Upper lobe of left lung (tissue), 6 donors: ENCODE measurements at regions not wholly inside any gene's neighbourhood (a gene's known extent, or its start where the extent isn't known, plus 50 kb on each side); places are given as distances from the start of the nearest gene placed in this dataset.

Source experiments
- ATAC-seq, 2 donors: fragments of 200-7000 bp; cut with Tn5 transposase; one replicate each; pipeline ENCODE4 v1.9.1; 2022; ENCODE audit warnings: mild to moderate bottlenecking in 2 of 2, moderate library complexity in 2 of 2; ENCODE audit not compliant: low FRiP score in 2 of 2
- DNase-seq, 2 donors: peaks; one replicate each; pipeline ENCODE4 v3.0.0-alpha.2; 2019 to 2020
- H3K27ac ChIP-seq, 4 donors: fragments of 200-600 bp; sonication (generic); one replicate each; pipeline ENCODE4 v1.5.1; 2016 to 2019
- H3K27me3 ChIP-seq, 4 donors: fragments of 200-600 bp; sonication (generic); one replicate each; pipeline ENCODE4 v1.5.1; 2017 to 2019
- H3K36me3 ChIP-seq, 4 donors: fragments of 200-600 bp; sonication (generic); one replicate each; pipeline ENCODE4 v1.5.1; 2016 to 2019
- H3K4me1 ChIP-seq, 4 donors: fragments of 200-600 bp; sonication (generic); one replicate each; pipeline ENCODE4 v1.5.1; 2018 to 2019
- H3K4me3 ChIP-seq, 4 donors: fragments of 200-600 bp; sonication (generic); one replicate each; pipeline ENCODE4 v1.5.1; 2017 to 2019; ENCODE audit warnings: mild to moderate bottlenecking in 2 of 4, moderate library complexity in 1 of 4
- H3K9me3 ChIP-seq, 4 donors: fragments of 200-600 bp; sonication (generic); one replicate each; pipeline ENCODE4 v1.5.1; 2018 to 2019
- EP300 ChIP-seq, 4 donors: sonication (generic); formaldehyde crosslinking; IDR thresholded peaks; one replicate each; pipeline ENCODE4 v1.5.1; 2017; ENCODE audit warnings: antibody characterized with exemption in 4 of 4, control low read depth in 2 of 4
- POLR2A ChIP-seq, 4 donors: fragments of 450-650 bp; IDR thresholded peaks; one replicate each; pipeline ENCODE4 v1.5.1; 2016 to 2017; ENCODE audit warnings: antibody characterized with exemption in 4 of 4, mild to moderate bottlenecking in 2 of 4
- POLR2AphosphoS5 ChIP-seq, 2 donors: sonication (generic); formaldehyde crosslinking; IDR thresholded peaks; one replicate each; pipeline ENCODE4 v1.5.1; 2017; ENCODE audit warnings: antibody characterized with exemption in 2 of 2
- WGBS, 2 donors: methylation state at CpG; one replicate each; pipeline ENCODE4 v1.1.5; 2017 to 2018; 5-methylcytosine and 5-hydroxymethylcytosine counted together
- TF ChIP-seq, protein P1 (sequence below), 6 experiments: fragments of 450-650 bp in 4 of 6; fragments of 200-600 bp in 2 of 6; sonication (generic) in 2 of 6; IDR thresholded peaks; one replicate each; pipeline ENCODE4 v1.5.1; 2016 to 2019; ENCODE audit warnings: antibody characterized with exemption in 6 of 6
- donor health status: DM: no; HTN: no; CAD: no; lungs with moderate emphysema.
- donor health status: DM: no; HTN: yes; CAD: no; lungs with severe emphysema.

GRCh38 chr3:46146548-46146947, 61.6 kb downstream of the CCR1 start:
- H3K36me3 ChIP-seq, result no peaks in the 10 kb centered on the region
- H3K9me3 ChIP-seq, result no peaks in the 10 kb centered on the region
- H3K4me3 ChIP-seq, result no peak overlapping the region
- H3K4me1 ChIP-seq, result peaks cover 0 to 6% (median 2%) of the 10 kb centered on the region in 4 donors
- H3K27me3 ChIP-seq, result no peaks in the 10 kb centered on the region
- no peak for DNase-seq
- TF ChIP-seq EP300 (IDR thresholded peaks at IDR 0.05) (no peak), POLR2AphosphoS5 (IDR thresholded peaks at IDR 0.05) (no peak), POLR2A (IDR thresholded peaks at IDR 0.05) (no peak)
- TF ChIP-seq, protein P1, sequence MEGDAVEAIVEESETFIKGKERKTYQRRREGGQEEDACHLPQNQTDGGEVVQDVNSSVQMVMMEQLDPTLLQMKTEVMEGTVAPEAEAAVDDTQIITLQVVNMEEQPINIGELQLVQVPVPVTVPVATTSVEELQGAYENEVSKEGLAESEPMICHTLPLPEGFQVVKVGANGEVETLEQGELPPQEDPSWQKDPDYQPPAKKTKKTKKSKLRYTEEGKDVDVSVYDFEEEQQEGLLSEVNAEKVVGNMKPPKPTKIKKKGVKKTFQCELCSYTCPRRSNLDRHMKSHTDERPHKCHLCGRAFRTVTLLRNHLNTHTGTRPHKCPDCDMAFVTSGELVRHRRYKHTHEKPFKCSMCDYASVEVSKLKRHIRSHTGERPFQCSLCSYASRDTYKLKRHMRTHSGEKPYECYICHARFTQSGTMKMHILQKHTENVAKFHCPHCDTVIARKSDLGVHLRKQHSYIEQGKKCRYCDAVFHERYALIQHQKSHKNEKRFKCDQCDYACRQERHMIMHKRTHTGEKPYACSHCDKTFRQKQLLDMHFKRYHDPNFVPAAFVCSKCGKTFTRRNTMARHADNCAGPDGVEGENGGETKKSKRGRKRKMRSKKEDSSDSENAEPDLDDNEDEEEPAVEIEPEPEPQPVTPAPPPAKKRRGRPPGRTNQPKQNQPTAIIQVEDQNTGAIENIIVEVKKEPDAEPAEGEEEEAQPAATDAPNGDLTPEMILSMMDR (IDR thresholded peaks at IDR 0.05), result no peak
- no peak for ATAC-seq
- 79 to 88% methylated on average over 4 of the region's 4 CpGs for whole genome bisulfite sequencing, 2 donors
- H3K27ac ChIP-seq, result no peak overlapping the region

DNA sequence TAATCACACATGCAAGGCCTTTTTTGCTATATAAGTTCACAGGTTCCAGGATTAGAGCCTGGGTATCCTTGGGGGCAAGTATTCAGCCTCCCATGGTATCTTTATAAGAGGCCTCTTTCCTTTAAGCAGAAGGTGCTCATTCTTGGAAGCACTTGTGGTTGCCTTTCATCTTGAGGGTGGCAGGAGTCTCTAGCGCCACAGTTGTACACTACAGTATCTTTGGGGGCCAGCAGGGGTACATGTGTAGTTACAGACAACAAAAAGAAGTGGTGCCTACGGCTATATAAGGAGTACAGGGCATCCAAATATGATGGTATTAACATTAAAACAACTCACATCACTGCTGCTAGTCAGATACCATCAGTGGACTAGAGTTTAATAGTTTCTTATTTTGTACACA, 62.1 kb downstream of the CCR1 start:
- DNase-seq (no peak), ATAC-seq (no peak)
- no peaks in the 10 kb centered on the region for H3K9me3 ChIP-seq
- H3K4me1 ChIP-seq, result peaks cover 0 to 6% (median 2%) of the 10 kb centered on the region in 4 donors
- TF ChIP-seq POLR2AphosphoS5 (IDR thresholded peaks at IDR 0.05), result no peak
- H3K27me3 ChIP-seq, result no peaks in the 10 kb centered on the region
- no peaks in the 10 kb centered on the region for H3K36me3 ChIP-seq
- H3K27ac ChIP-seq, result no peak overlapping the region
- no peak overlapping the region for H3K4me3 ChIP-seq
- 40 to 60% methylated on average over 2 of the region's 2 CpGs for WGBS, 2 donors

DNA sequence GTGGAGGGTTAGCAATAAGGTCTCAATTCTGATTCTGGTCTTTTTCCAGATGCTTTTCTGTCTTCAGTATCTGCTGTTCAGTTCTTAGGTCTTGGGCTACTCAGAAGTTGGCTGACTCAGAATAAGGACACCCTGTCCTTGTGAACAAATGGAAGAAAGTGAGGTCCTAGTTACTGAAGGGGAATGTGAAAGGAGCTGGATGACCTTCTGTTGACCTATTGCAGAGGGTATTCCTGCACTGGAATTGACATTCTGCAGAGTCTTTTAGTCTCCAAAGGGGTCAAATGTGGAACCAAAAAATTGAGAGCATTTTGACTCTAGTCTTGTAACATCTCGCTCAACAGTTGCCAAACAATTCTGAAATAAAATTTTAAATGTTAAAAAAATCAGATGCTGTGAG, 63.0 kb downstream of the CCR1 start:
- H3K27me3 ChIP-seq, result no peaks in the 10 kb centered on the region
- WGBS, 2 donors, result 78 to 88% methylated on average over 1 of the region's 1 CpG
- no peak for TF ChIP-seq POLR2AphosphoS5 (IDR thresholded peaks at IDR 0.05)
- TF ChIP-seq, protein P1 (IDR thresholded peaks at IDR 0.05), result no peak
- TF ChIP-seq POLR2A (IDR thresholded peaks at IDR 0.05), result no peak
- TF ChIP-seq EP300 (IDR thresholded peaks at IDR 0.05), result no peak
- ATAC-seq (no peak), DNase-seq (no peak)
- no peaks in the 10 kb centered on the region for H3K9me3 ChIP-seq
- H3K4me3 ChIP-seq, result no peak overlapping the region
- H3K27ac ChIP-seq, result no peak overlapping the region
- H3K36me3 ChIP-seq, result no peaks in the 10 kb centered on the region
- peaks cover 0 to 6% (median 2%) of the 10 kb centered on the region in 4 donors for H3K4me1 ChIP-seq

GRCh38 chr3:46143951-46144473, 64.1 kb downstream of the CCR1 start:
- TF ChIP-seq, protein P1 (IDR thresholded peaks at IDR 0.05), result no peak
- no peak for TF ChIP-seq EP300 (IDR thresholded peaks at IDR 0.05)
- no peak for TF ChIP-seq POLR2AphosphoS5 (IDR thresholded peaks at IDR 0.05)
- no peak for TF ChIP-seq POLR2A (IDR thresholded peaks at IDR 0.05)
- no peak overlapping the region for H3K4me3 ChIP-seq
- no peaks in the 10 kb centered on the region for H3K36me3 ChIP-seq
- peak; percentile 61 to 79 for ATAC-seq
- H3K4me1 ChIP-seq, result peaks cover 0 to 6% (median 2%) of the 10 kb centered on the region in 4 donors
- peak in 1 of 2 donors; percentile 42 for DNase-seq
- H3K27me3 ChIP-seq, result no peaks in the 10 kb centered on the region
- H3K9me3 ChIP-seq, result no peaks in the 10 kb centered on the region
- 45 to 60% methylated on average over 4 of the region's 4 CpGs for WGBS, 2 donors
- peak overlapping the region in 2 of 4 donors; percentile 0 to 36 for H3K27ac ChIP-seq

- H3K4me3 ChIP-seq, result no peak overlapping the region
- no peak overlapping the region for H3K27ac ChIP-seq
- TF ChIP-seq EP300 (IDR thresholded peaks at IDR 0.05), result no peak
- TF ChIP-seq POLR2AphosphoS5 (IDR thresholded peaks at IDR 0.05), result no peak
- no peak for TF ChIP-seq POLR2A (IDR thresholded peaks at IDR 0.05)
- TF ChIP-seq, protein P1 (IDR thresholded peaks at IDR 0.05), result no peak
- H3K4me1 ChIP-seq, result peaks cover 0 to 6% (median 2%) of the 10 kb centered on the region in 4 donors
- ATAC-seq (peak in 1 of 2 donors; percentile 61), DNase-seq (peak in 1 of 2 donors; percentile 29)
- WGBS, 2 donors, result 84 to 87% methylated on average over 9 of the region's 9 CpGs
- no peaks in the 10 kb centered on the region for H3K9me3 ChIP-seq
- no peaks in the 10 kb centered on the region for H3K36me3 ChIP-seq
- H3K27me3 ChIP-seq, result no peaks in the 10 kb centered on the region
These were observed 66.3 kb downstream of the CCR1 start for GRCh38 chr3:46141813-46142212.
